ENCODE measurements at regions not wholly inside any gene's neighbourhood (a gene's known extent, or its start where the extent isn't known, plus 50 kb on each side); places are given as distances from the start of the nearest gene placed in this dataset.

DNA sequence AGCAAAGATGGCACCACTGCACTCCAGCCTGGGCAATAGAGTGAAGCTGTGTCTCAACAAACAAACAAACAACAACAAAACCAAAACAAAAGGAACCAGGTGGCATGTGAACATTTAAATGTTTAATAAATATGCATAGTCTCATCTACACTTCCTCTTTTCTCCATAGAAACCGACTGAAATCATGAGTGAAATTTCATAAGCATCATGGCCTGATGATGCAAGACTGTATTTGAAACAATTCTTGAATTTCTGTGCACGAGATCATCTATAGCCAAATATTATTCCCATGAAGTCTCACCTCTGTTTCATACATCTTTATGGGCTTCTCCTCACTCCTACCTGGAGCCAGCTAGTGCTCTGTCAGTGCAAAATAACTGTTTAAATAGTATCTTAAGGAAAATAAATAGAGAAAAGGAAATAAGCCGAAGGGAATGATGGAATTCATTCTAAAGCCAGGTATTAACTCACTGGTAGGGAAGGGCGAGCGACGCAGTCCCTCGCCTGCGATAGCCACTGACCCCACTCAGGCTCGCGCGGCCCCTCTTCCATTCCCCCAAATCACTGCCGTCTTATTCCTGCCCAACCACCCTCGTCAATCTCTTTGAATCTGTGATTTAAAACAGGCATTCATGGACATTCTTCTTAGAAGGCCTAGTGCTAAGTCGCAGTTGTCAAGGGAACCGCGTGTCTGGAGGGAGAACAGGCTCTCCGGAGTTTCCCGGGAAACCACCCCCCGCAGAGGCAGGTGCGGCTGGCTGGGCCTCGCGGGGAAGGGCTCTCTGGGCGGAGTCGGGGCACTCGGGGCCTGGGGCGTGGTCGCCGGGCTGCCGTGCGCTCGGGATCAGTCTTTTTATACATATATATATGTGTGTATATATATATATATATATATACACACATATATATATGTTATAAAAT, 52.4 kb upstream of the TRIM2 start:
- intact Hi-C loops (cut with DNase I; ENCODE audit: low total_unique reads), result no loop called here
- in situ Hi-C loops (cut with MboI; ENCODE audit: low sequenced_read_pairs in 4 of 4), result loop anchor here in 1 of 4 donors (10.0 kb wide), 1 partner anchor 153 kb away; no protein-coding TSS in a partner anchor
- Histone ChIP-seq H3K9me3 (no peaks in the 10 kb centered on the region), H3K36me3 (no peaks in the 10 kb centered on the region), H3K27ac (no peak overlapping the region), H3K4me1 (peaks cover 9 to 16% of the 10 kb centered on the region in 2 donors), H3K4me3 (peak overlapping the region in 3 of 4 donors; percentile 57 to 64 (median 58)), H3K27me3 (no peaks in the 10 kb centered on the region)
- ATAC-seq, result no peak
- no peak for TF ChIP-seq POLR2A (IDR thresholded peaks at IDR 0.05)
- TF ChIP-seq, protein P1, sequence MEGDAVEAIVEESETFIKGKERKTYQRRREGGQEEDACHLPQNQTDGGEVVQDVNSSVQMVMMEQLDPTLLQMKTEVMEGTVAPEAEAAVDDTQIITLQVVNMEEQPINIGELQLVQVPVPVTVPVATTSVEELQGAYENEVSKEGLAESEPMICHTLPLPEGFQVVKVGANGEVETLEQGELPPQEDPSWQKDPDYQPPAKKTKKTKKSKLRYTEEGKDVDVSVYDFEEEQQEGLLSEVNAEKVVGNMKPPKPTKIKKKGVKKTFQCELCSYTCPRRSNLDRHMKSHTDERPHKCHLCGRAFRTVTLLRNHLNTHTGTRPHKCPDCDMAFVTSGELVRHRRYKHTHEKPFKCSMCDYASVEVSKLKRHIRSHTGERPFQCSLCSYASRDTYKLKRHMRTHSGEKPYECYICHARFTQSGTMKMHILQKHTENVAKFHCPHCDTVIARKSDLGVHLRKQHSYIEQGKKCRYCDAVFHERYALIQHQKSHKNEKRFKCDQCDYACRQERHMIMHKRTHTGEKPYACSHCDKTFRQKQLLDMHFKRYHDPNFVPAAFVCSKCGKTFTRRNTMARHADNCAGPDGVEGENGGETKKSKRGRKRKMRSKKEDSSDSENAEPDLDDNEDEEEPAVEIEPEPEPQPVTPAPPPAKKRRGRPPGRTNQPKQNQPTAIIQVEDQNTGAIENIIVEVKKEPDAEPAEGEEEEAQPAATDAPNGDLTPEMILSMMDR (IDR thresholded peaks at IDR 0.05 in 4 of 5, conservative IDR thresholded peaks at IDR 0.05 in 1 of 5), result no peak
- DNase-seq, result no peak

DNA sequence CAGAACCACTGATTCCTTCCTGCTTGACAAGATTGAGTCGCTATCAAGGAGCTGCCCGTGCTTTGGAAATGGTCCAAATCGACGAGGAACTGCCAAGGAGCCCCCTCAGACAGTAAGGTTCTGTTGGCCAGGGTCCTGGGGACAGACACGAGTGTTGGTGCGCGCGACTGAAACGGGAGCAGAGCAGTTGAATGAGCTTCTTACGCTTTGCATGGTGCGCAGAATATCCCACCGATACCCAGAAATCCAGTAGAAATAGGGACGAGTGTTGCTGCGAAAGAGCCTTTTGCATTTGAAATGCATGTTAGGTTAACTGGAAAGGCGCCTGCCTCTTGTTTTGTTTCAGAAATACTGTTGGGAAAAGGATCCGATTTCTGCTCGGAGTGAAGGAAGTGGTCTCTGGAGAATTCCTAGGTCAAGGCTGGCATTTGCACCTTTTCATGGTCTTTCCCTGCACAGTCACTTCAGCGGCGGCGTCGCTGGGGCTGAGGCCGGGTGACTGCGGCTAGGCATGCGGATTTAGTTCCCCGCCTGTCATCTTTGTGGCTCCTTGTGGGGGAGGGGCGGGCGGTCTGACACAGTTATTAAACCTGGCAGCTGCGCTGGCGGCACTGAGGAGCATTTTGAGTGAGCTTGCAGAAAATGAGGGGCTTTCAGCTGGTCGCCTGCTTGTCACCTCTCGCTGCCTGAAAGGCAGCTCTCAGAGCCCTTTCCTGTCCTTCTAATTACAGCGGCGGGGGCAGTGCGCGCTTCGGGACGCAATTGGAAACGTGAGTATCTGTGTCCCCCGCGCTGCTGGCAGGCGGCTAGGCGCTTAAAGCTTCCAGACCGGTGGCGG, 51.5 kb upstream of the TRIM2 start:
- no peak for TF ChIP-seq POLR2A (IDR thresholded peaks at IDR 0.05)
- TF ChIP-seq, protein P1 (IDR thresholded peaks at IDR 0.05 in 4 of 5, conservative IDR thresholded peaks at IDR 0.05 in 1 of 5), result no peak
- Histone ChIP-seq H3K4me3 (peak overlapping the region; percentile 54 to 64 (median 58)), H3K9me3 (no peaks in the 10 kb centered on the region), H3K36me3 (no peaks in the 10 kb centered on the region), H3K27me3 (no peaks in the 10 kb centered on the region), H3K4me1 (peaks cover 9 to 16% of the 10 kb centered on the region in 2 donors), H3K27ac (no peak overlapping the region)
- no peak for DNase-seq
- intact Hi-C loops (cut with DNase I; ENCODE audit: low total_unique reads) (no loop called here), in situ Hi-C loops (cut with MboI; ENCODE audit: low sequenced_read_pairs in 4 of 4) (loop anchor here in 1 of 4 donors (10.0 kb wide), 1 partner anchor 152 kb away; no protein-coding TSS in a partner anchor)
- no peak for ATAC-seq

DNA sequence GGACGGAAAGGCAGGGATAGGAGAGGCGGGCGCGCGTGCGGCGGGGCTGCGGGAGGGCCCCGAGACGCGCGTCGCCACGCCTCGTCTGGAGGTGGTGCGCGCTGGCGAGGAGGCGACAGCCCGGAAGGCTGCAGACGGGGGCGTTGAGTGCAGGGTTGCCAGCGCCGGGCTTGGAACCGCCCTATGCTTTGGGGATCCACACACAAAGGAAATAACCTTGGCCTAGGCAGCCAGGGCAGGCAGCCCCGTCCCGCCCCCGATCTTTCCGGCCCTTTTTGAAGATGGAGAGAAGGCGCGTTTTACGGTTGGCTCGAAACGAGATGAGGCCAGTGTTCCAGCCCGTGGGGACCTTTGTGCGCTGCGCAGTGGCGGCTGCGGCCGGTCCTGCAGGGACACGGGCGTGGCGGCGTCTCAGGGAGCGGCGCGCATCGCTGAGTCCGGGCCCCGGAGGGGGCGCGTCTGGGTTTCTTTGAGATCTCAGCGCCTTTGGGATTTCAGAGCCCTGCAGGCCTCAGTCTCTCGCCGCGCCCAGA, 50.8 kb upstream of the TRIM2 start:
- H3K4me1 ChIP-seq, result peaks cover 9 to 16% of the 10 kb centered on the region in 2 donors
- no peaks in the 10 kb centered on the region for H3K9me3 ChIP-seq
- peak overlapping the region; percentile 54 to 64 (median 58) for H3K4me3 ChIP-seq
- no peaks in the 10 kb centered on the region for H3K27me3 ChIP-seq
- intact Hi-C loops (cut with DNase I; ENCODE audit: low total_unique reads) (no loop called here), in situ Hi-C loops (cut with MboI; ENCODE audit: low sequenced_read_pairs in 4 of 4) (loop anchor here in 1 of 4 donors (10.0 kb wide), 1 partner anchor 151 kb away; no protein-coding TSS in a partner anchor)
- no peaks in the 10 kb centered on the region for H3K36me3 ChIP-seq
- ATAC-seq (no peak), DNase-seq (no peak)
- H3K27ac ChIP-seq, result no peak overlapping the region
- TF ChIP-seq, protein P1 (IDR thresholded peaks at IDR 0.05 in 4 of 5, conservative IDR thresholded peaks at IDR 0.05 in 1 of 5), result no peak
- TF ChIP-seq POLR2A (IDR thresholded peaks at IDR 0.05), result no peak

DNA sequence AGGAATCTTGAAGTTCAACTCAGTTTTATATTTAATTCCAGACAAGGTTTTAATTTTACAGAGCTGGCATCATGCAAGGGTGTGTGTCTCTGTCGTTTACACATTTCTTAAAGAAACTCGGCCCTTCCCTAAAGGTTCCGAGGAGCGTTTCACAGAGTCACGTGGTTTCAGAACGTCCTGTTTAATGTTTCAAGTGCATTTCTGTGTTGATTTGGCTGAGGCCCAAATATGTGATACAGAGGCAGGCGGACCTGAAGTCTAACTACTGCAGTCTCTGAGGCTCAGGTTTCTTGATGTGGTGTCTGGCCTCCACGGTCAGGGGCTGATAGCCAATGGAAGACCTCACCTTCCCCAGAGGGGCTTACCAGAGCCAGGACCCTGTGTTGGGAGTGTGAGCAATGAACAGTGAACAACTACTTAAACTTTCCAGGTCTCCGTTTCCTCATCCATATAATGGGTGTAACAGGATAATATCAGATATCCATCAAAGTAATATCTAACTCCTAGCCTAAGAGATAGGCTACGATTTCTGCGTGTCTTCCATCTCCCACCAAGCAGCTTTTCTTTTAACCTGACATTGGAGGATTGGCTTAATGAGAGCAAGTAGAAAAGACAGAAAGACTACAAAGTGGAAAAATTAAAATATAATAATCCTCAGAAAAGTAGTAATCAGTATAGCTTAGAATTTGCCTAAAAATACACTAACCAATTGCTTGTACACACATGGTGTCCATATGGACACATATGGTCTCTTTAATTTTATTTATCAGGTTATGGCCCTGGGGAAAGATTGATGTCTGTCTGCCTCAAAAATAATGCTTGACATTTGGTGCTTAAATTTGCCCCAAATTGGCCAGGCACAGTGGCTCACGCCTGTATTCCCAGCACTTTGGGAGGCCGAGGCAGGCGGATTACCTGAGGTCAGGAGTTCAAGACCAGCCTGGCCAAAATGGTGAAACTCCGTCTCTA, 50.0 kb upstream of the TRIM2 start:
- ATAC-seq (no peak), DNase-seq (no peak)
- intact Hi-C loops (cut with DNase I; ENCODE audit: low total_unique reads) (no loop called here), in situ Hi-C loops (cut with MboI; ENCODE audit: low sequenced_read_pairs in 4 of 4) (loop anchor here in 1 of 4 donors (10.0 kb wide), 1 partner anchor 151 kb away; no protein-coding TSS in a partner anchor)
- peaks cover 9 to 16% of the 10 kb centered on the region in 2 donors for H3K4me1 ChIP-seq
- peak overlapping the region; percentile 54 to 64 (median 58) for H3K4me3 ChIP-seq
- H3K9me3 ChIP-seq, result no peaks in the 10 kb centered on the region
- TF ChIP-seq POLR2A (IDR thresholded peaks at IDR 0.05), result no peak
- TF ChIP-seq, protein P1 (IDR thresholded peaks at IDR 0.05 in 4 of 5, conservative IDR thresholded peaks at IDR 0.05 in 1 of 5), result no peak
- H3K27me3 ChIP-seq, result no peaks in the 10 kb centered on the region
- H3K27ac ChIP-seq, result no peak overlapping the region
- H3K36me3 ChIP-seq, result no peaks in the 10 kb centered on the region

Measured in gastrocnemius medialis (tissue), 4 donors.